ENCODE measurements at regions not wholly inside any gene's neighbourhood (a gene's known extent, or its start where the extent isn't known, plus 50 kb on each side); places are given as distances from the start of the nearest gene placed in this dataset.

- TF ChIP-seq ARNTL (CRISPR knock-in tag; IDR thresholded peaks at IDR 0.05; ENCODE audit: borderline replicate concordance, low read depth) (no peak), ZNF8 (CRISPR knock-in tag; IDR thresholded peaks at IDR 0.05) (no peak), PATZ1 (CRISPR knock-in tag; IDR thresholded peaks at IDR 0.05; ENCODE audit: borderline replicate concordance) (no peak), ZNF565 (CRISPR knock-in tag; conservative IDR thresholded peaks at IDR 0.05; ENCODE audit: low read depth) (no peak), ZFP3 (CRISPR knock-in tag; IDR thresholded peaks at IDR 0.05) (no peak), TSHZ2 (CRISPR knock-in tag; IDR thresholded peaks at IDR 0.05) (no peak)
Observed at GRCh38 chr22:48402591-48403031, 1425.1 kb downstream of the BRD1 start.

All from SK-N-SH treated with all-trans-retinoic acid at 6 μM for 48 hours (cell line).